Tibial nerve (tissue), 4 donors: ENCODE measurements at regions not wholly inside any gene's neighbourhood (a gene's known extent, or its start where the extent isn't known, plus 50 kb on each side); places are given as distances from the start of the nearest gene placed in this dataset.

ENCODE experiments used
- EP300 ChIP-seq, 2 donors: sonication (generic); formaldehyde crosslinking; IDR thresholded peaks; one replicate each; pipeline ENCODE4 v1.6.1; 2017; ENCODE audit warnings: antibody characterized with exemption in 2 of 2, mild to moderate bottlenecking in 1 of 2
- POLR2A ChIP-seq, 2 donors: fragments of 450-650 bp; IDR thresholded peaks; one replicate each; pipeline ENCODE4 v1.6.1; 2017; ENCODE audit warnings: antibody characterized with exemption in 2 of 2, mild to moderate bottlenecking in 2 of 2, moderate library complexity in 2 of 2
- TF ChIP-seq, protein P1 (sequence below), 5 experiments: fragments of 200-600 bp in 3 of 5; fragments of 450-650 bp in 2 of 5; sonication (generic) in 3 of 5; IDR thresholded peaks; one replicate each; pipeline ENCODE4 v1.5.1; 2016 to 2019; ENCODE audit warnings: antibody characterized with exemption in 5 of 5, mild to moderate bottlenecking in 3 of 5, moderate library complexity in 2 of 5

DNA sequence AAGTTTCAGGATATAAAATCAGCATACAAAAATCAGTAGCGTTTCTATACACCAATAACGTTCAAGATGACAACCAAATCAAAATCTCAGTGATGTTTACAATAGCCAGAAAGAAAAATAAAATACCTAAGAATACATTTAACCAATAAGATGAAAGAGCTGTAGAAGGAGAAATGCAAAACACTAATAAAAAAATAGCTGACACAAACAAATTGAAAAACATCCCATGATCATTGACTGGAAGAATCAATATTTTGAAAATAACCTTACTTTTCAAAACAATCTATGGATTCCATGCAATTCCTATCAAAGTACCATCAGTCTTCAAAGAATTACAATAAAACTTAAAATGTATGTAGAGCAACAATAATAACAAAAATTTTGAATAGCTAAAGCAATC is 1096.3 kb downstream of the FAT4 start:
- TF ChIP-seq, protein P1, sequence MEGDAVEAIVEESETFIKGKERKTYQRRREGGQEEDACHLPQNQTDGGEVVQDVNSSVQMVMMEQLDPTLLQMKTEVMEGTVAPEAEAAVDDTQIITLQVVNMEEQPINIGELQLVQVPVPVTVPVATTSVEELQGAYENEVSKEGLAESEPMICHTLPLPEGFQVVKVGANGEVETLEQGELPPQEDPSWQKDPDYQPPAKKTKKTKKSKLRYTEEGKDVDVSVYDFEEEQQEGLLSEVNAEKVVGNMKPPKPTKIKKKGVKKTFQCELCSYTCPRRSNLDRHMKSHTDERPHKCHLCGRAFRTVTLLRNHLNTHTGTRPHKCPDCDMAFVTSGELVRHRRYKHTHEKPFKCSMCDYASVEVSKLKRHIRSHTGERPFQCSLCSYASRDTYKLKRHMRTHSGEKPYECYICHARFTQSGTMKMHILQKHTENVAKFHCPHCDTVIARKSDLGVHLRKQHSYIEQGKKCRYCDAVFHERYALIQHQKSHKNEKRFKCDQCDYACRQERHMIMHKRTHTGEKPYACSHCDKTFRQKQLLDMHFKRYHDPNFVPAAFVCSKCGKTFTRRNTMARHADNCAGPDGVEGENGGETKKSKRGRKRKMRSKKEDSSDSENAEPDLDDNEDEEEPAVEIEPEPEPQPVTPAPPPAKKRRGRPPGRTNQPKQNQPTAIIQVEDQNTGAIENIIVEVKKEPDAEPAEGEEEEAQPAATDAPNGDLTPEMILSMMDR (IDR thresholded peaks at IDR 0.05), result no peak
- TF ChIP-seq POLR2A (IDR thresholded peaks at IDR 0.05), result no peak
- no peak for TF ChIP-seq EP300 (IDR thresholded peaks at IDR 0.05)
